ENCODE measurements at regions not wholly inside any gene's neighbourhood (a gene's known extent, or its start where the extent isn't known, plus 50 kb on each side); places are given as distances from the start of the nearest gene placed in this dataset.

DNA sequence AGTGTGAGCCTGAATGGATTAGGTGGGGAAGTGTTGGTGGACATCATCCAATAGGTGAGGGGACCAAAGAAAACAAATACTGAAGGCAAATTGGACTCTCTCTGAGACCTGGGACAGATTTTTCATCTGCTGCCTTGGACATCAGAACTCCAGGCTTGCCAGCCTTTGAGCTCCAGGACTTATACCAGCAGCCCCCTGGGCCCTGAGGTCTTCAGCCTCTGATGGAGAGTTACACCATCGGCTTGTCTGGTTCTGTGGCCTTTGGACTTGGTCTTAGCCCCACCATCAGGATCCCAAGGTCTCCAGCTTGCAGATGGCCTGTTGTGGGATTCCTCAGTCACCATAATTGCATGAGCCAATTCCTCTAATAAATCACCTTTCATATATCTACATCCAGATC lies 80.8 kb upstream of the SLC8A3 start:
- 91% methylated on average over 1 of the region's 1 CpG; no CpG with 5 or more reads in 1 of the 2 donors for WGBS, 2 donors (ENCODE audit: low coverage in 1 of 2)
- H3K27me3 ChIP-seq = no peaks in the 10 kb centered on the region
- H3K4me3 ChIP-seq = no peak overlapping the region
- intact Hi-C loops (cut with DNase I; ENCODE audit: low total_unique reads) = no loop called here
- TF ChIP-seq, protein P1, sequence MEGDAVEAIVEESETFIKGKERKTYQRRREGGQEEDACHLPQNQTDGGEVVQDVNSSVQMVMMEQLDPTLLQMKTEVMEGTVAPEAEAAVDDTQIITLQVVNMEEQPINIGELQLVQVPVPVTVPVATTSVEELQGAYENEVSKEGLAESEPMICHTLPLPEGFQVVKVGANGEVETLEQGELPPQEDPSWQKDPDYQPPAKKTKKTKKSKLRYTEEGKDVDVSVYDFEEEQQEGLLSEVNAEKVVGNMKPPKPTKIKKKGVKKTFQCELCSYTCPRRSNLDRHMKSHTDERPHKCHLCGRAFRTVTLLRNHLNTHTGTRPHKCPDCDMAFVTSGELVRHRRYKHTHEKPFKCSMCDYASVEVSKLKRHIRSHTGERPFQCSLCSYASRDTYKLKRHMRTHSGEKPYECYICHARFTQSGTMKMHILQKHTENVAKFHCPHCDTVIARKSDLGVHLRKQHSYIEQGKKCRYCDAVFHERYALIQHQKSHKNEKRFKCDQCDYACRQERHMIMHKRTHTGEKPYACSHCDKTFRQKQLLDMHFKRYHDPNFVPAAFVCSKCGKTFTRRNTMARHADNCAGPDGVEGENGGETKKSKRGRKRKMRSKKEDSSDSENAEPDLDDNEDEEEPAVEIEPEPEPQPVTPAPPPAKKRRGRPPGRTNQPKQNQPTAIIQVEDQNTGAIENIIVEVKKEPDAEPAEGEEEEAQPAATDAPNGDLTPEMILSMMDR (IDR thresholded peaks at IDR 0.05) = no peak
- no peak for TF ChIP-seq EP300 (IDR thresholded peaks at IDR 0.05; ENCODE audit: low read depth)
- H3K9me3 ChIP-seq = no peaks in the 10 kb centered on the region
- H3K36me3 ChIP-seq = no peaks in the 10 kb centered on the region
- in situ Hi-C loops (cut with MboI; ENCODE audit: low pct_ligation_motif_present in 1 of 4, low pct_unique_long_range_greater_than_20kb in 1 of 4, low sequenced_read_pairs in 3 of 4) = no loop called here
- no peak overlapping the region for H3K27ac ChIP-seq
- H3K4me1 ChIP-seq = peaks cover 0 to 7% (median 3%) of the 10 kb centered on the region in 4 donors
- DNase-seq = no peak

DNA sequence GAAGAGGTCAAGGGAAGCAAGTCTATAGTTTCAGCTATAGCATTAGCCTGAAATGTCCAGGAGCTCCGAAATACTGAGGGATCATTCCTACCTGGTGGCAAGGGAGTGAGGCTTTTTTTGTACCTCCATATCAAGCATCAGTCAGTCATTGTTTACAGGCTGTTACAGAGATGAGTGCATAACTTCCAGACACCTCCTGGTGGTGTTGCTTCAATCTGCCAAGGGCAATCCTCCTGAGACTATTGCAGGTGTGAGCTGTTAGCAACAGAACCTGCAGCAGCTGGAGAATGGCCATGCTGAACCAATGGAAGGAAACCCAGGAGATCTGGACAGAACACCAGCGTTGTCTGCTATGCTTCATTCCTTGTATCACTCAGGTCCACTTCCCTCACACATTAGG lies 80.0 kb upstream of the SLC8A3 start:
- intact Hi-C loops (cut with DNase I; ENCODE audit: low total_unique reads) = no loop called here
- Histone ChIP-seq H3K27ac (no peak overlapping the region), H3K36me3 (no peaks in the 10 kb centered on the region), H3K4me1 (peaks cover 0 to 7% (median 3%) of the 10 kb centered on the region in 4 donors), H3K4me3 (no peak overlapping the region), H3K9me3 (no peaks in the 10 kb centered on the region), H3K27me3 (no peaks in the 10 kb centered on the region)
- in situ Hi-C loops (cut with MboI; ENCODE audit: low pct_ligation_motif_present in 1 of 4, low pct_unique_long_range_greater_than_20kb in 1 of 4, low sequenced_read_pairs in 3 of 4) = no loop called here
- WGBS, 2 donors (ENCODE audit: low coverage in 1 of 2) = 55 to 60% methylated on average over 1 to 2 of the region's 2 CpGs
- DNase-seq = no peak
- TF ChIP-seq, protein P1 (IDR thresholded peaks at IDR 0.05) = no peak
- no peak for TF ChIP-seq POLR2A (IDR thresholded peaks at IDR 0.05)
- TF ChIP-seq POLR2AphosphoS5 (IDR thresholded peaks at IDR 0.05) = no peak
- no peak for TF ChIP-seq EP300 (IDR thresholded peaks at IDR 0.05; ENCODE audit: low read depth)

DNA sequence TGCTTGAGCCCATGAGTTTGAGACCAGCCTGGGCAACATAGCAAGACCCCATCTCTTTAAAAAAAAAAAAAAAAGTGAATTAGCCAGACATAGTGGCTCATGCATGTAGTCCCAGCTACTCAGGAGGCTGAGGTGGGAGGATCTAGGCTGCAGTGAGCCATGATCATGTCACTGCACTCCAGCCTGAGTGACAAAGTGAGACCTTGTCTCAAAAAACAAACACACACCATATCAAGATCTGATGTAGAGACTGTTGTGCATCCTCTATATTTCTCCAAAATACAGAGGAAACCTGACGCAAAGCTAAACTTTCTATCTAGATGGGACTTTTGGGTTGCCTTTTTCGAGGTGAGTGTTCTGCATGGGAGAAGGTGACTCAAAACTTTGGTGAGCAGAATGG lies 77.4 kb upstream of the SLC8A3 start:
- intact Hi-C loops (cut with DNase I; ENCODE audit: low total_unique reads) (no loop called here), in situ Hi-C loops (cut with MboI; ENCODE audit: low pct_ligation_motif_present in 1 of 4, low pct_unique_long_range_greater_than_20kb in 1 of 4, low sequenced_read_pairs in 3 of 4) (no loop called here)
- H3K36me3 ChIP-seq = no peaks in the 10 kb centered on the region
- H3K27ac ChIP-seq = no peak overlapping the region
- H3K27me3 ChIP-seq = no peaks in the 10 kb centered on the region
- WGBS, 2 donors (ENCODE audit: low coverage in 1 of 2) = 82 to 86% methylated on average over 2 of the region's 2 CpGs
- H3K9me3 ChIP-seq = no peaks in the 10 kb centered on the region
- H3K4me3 ChIP-seq = no peak overlapping the region
- peaks cover 0 to 7% (median 3%) of the 10 kb centered on the region in 4 donors for H3K4me1 ChIP-seq
- no peak for DNase-seq
- TF ChIP-seq EP300 (IDR thresholded peaks at IDR 0.05; ENCODE audit: low read depth) = no peak
- TF ChIP-seq POLR2AphosphoS5 (IDR thresholded peaks at IDR 0.05) = no peak
- TF ChIP-seq, protein P1 (IDR thresholded peaks at IDR 0.05) = no peak
- no peak for TF ChIP-seq POLR2A (IDR thresholded peaks at IDR 0.05)

DNA sequence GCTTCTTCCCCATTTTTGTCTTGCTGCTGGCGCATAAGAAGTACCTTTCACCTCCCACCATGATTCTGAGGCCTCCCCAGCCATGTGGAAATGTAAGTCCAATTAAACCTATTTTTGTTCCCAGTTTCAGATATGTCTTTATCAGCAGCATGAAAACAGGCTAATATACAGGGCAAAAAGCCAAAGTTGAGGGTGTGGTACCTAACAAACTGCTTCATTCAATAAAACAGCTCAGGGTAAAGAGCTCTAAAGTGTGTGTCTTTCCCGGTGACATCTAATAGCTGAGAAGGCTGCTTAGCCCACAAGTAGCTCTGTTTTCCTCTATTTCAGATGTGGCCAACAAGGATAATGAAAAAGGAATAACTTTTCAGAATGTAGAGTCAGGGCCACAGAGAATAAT lies 76.7 kb upstream of the SLC8A3 start:
- H3K27me3 ChIP-seq = no peaks in the 10 kb centered on the region
- H3K36me3 ChIP-seq = no peaks in the 10 kb centered on the region
- DNase-seq = no peak
- in situ Hi-C loops (cut with MboI; ENCODE audit: low pct_ligation_motif_present in 1 of 4, low pct_unique_long_range_greater_than_20kb in 1 of 4, low sequenced_read_pairs in 3 of 4) (no loop called here), intact Hi-C loops (cut with DNase I; ENCODE audit: low total_unique reads) (no loop called here)
- no peaks in the 10 kb centered on the region for H3K9me3 ChIP-seq
- H3K4me1 ChIP-seq = peaks cover 0 to 7% (median 3%) of the 10 kb centered on the region in 4 donors
- H3K4me3 ChIP-seq = no peak overlapping the region
- TF ChIP-seq POLR2A (IDR thresholded peaks at IDR 0.05) = no peak
- no peak for TF ChIP-seq POLR2AphosphoS5 (IDR thresholded peaks at IDR 0.05)
- TF ChIP-seq, protein P1 (IDR thresholded peaks at IDR 0.05) = no peak
- TF ChIP-seq EP300 (IDR thresholded peaks at IDR 0.05; ENCODE audit: low read depth) = no peak
- H3K27ac ChIP-seq = no peak overlapping the region
- WGBS, 2 donors (ENCODE audit: low coverage in 1 of 2) = 43 to 56% methylated on average over 2 of the region's 2 CpGs

Data from transverse colon (tissue), 4 donors.